GM19025 (cell line): ENCODE measurements at regions not wholly inside any gene's neighbourhood (a gene's known extent, or its start where the extent isn't known, plus 50 kb on each side); places are given as distances from the start of the nearest gene placed in this dataset.

Experiments
- ATAC-seq: cut with Tn5 transposase; IDR thresholded peaks from one replicate; pipeline ENCODE4 v1.9.1; 2021; ENCODE audit warnings: mild to moderate bottlenecking, low read depth, moderate library complexity; ENCODE audit not compliant: unreplicated experiment

DNA sequence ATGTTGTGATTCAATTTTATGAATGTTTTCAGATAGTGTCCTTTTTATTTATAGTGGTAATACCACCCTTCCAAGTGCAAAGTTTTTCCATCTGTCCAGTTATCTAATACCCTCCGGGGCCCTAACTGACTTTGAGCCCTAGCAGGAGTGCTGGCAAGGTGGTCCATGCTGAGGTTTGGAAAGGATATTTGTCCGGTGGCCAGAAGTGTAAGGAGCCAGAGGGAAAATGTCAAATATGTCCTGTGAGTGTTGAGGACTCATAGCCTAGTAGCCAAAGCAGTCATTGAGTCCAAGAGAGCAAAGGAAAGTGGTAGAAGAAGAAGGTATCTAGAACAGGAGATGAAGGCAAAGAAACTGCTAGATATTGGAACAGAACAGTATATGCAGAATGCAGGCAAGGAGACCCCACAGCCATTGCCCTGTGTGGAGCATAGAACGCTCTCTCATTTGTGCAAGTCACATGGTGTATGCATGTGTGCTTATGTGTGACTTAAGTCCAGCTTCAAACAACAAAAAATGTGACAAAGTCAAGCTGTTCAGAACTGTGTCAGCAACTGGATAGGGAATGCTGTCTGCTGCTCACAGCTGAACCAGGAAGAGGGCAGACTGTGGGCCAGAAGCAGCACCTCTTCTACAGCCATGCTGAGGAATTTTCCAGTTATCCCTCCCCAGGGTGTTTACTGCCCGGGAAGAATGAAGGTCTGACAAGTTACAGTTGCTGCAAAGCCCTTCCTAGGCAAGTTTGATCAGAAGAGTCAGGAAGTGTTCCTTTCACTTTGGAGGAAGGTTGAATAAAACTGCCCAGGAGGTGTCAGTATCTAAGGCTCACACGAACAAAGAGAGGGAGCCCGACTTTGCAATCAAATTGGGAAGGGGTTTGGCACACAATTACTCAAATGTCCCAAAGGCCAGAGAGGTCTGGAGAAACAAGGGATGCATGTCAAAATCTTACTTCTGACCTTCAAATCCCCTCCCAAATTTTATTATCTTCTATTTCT, 463.3 kb upstream of the DMAC1 start:
- ATAC-seq, result no peak

DNA sequence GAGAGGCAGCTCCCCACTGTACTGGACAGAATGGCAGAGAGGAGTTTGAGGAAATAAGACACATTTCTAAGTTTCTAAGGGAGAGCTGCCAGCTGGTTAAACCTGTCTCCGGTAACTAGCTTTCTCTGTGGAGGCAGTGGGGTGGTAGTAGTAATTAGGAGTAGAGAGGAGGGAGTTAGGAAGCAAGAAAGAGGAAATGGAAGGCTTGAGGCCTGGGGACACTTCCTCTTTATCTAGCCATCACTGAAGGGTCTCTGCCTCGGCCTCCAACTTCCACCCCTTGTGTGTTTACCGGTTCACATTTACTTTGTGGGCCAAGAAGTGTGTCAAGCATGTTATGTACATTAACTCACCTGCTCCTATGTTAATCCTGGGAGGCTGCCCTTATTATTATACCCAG, 462.2 kb upstream of the DMAC1 start:
- ATAC-seq, result no peak

DNA sequence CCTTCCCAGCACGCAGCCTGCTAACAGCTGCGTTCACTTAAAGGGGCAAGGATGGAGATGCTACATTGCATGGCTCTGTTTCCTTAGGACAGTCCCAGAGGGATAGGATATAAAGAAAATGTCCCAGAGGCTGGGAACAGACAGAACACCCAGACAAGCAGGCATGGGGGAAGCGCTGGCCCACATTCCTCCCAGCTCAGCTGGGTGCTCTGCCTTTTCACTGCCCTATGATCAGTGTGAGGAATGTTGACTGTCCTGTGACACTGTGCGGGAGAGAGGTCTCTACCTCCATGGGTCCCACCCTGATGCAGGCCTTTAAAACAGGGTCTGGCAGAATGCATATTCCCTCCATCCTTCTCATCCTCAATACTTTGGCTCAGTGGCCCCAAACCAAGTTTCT, 459.4 kb upstream of the DMAC1 start:
- no peak for ATAC-seq

DNA sequence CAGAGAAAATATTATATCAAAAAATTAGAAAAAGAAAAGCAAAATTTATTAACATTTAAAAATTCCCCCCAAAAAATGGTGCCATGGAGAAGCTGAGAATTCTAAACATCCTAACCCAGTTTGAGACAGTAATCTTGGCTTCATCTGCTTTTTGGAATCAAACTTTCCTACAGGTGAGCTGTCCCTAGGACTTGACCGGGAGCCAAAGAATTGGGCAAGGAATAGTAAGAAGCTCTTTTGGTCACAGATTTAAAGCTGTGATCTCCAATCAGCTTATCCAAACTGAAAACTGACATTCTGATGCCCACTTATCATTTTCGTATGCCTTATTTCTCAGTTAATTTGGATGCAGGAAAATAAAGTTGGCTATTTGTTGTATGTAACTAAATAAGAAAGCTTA, 457.3 kb upstream of the DMAC1 start:
- ATAC-seq, result no peak

DNA sequence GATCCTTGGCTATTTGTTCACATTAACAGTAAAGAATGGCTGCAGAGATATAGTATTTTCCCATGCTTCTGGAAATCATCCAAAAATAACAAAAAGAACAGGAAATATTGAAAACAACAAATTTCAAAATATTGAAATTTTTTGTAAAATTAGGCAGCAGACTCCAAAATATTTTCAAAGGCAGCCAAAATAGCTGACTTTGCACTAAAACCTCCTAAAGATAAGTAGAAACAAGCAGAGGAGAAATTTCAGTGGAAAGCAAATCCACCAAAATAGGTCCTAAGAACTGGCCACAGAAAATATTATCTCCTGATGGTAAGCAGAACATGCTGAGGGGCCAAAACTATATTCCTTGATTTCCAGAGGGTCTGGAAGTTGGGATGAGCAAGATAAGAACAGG, 456.3 kb upstream of the DMAC1 start:
- ATAC-seq, result no peak

DNA sequence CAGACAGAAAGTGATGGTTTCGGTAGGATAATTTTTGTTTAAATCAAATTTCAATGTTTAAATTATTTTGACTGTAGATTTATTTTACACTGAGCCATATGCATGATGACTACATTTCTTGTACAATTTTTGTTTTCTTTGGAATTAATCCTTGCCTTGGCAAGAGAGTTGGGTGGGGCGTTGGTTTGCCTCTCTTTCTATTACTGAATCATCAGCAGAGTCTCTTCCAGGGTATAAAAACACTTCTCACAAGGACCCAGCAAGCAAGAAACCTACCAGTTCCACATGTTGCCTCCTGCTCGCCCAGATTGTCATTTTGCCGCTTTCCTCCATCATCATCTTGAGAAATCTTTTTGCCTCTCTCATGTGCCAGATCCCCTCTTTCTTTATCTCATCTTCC, 455.0 kb upstream of the DMAC1 start:
- no peak for ATAC-seq

DNA sequence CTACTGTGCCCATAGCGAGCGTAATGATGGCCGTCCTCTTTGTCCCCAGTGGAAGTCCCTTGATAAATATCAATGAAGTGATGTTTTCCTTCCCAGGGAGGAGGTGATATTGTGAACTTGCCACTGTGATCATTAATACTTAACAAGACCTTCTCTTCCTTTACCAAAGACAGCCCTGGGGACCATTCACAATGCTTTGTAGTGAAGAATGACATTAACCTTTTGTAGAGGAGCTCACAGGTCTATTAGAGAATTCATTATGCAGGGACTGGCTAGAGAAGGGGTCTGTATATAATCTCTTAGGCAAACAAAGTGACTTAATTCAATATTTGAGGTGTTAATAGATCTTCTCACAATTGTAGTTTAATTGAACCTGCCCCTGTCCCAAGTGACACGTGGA, 452.9 kb upstream of the DMAC1 start:
- no peak for ATAC-seq

DNA sequence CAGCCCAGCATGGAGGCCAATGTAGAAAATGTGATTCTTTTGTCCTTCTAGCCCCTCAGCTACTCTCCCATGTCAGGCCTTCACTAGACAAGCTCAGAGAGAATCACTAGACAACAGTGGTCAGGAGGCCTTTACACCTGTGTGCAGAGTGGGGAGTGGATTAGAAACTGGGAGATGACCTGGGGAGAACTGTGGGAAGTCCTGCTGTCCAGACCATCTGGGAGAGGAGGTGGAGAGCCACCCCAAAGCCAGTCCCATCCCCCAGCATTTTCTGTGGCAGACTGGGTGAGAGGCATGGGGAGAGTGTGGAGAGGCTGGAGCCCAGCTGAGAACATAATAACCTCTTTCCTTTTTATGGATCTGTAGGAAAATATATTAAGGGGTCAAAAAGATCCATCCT, 452.0 kb upstream of the DMAC1 start:
- no peak for ATAC-seq

DNA sequence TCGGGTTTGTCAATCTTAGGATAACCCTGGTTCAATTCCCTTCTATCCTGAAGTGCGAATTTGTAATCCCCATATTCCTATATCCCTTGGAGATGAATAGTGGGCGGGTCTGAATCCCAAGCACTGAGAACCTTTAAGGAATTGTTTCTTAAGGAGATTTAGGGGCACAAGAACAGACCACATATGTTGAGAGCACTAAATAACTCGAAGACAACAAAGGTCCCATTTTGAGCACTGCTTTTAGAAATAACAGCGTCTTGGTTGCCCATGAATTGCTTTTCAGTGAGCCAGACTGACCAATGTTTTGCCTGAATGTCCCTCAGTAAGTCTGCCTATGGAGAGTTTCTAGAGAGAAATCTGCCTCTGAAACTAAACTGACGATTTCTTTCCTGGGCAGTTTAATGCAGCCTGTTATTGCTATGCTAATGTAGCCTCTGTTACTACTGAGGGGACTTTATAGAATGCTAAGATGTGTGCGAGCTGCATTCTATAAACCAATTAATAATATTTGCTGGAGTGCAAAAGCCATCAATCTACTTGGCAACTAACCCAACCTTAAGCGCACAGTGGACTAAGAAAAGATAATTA, 445.0 kb upstream of the DMAC1 start:
- no peak for ATAC-seq

DNA sequence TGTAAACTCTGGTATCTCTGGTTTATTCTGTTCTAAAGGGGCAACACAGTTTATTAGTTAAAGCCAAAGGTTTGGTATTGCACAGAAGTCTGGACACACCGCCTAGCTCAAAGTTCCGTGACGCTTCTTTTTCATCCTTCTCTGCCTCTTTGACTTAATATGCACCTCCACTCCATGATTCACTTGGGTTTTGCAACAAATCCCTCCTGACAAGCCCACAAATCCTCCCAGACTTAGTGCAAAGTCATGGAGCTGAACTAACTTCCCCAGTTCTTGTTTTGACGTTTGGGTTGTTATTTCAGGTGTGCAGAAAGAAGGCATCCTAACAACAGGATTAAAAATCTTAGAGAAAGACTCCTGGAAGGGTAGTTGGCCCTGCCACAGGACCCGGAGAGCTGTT, 441.6 kb upstream of the DMAC1 start:
- ATAC-seq, result no peak

DNA sequence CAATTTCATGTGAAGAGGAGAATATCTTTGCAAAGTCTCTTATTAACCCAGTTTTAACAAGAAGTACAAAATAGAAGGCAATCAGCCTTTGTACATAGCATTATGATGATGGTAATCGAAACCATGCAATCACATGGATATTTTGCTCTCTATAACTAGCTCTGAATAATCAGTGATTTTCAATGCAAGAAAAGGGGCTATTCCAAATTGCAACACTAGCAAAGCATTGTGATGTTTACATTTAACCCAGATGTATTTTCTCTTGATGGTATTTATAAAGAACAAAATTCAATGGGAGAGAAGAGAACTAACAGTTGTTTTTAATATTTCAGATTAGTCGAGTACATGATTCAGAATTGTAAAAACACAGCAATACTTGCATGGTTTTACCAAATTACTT, 437.5 kb upstream of the DMAC1 start:
- ATAC-seq, result no peak

DNA sequence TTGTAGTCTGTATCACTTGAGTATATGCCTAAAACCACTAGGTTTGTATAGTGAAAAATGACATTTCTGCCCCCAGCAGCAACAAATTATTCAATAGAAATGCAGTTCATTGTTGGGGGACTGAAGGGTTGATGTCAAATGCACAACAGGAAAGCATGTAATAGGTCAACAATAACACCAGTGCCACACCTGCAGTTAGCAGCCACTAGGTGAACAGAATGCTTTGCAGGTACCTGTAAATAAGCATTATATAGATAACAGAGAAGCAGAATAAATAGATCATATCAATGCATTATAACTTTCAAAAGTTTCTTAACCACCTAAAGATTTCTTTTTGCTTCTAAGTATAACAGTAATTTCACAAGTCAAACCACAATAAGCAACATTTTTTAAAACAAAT, 435.9 kb upstream of the DMAC1 start:
- ATAC-seq, result no peak

DNA sequence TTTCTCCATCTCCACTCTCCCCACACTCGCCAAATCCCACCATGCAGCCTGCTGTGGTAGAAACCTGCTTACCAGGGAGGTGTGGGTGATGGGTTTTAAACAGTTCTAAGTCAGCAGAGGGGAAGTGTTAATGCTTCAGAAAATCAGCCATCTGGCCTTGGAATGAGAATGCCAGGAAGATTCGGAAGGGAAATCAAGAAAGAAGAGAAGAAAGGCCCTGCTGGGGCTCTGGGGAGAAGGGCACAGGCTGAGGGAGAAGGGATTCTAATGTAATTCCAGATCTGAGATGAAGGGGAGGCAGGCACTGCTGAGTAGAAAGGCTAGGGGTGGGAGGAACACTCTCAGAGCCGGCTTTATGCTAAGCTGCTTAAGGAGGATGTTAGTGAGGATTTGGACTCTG, 434.7 kb upstream of the DMAC1 start:
- ATAC-seq, result no peak

DNA sequence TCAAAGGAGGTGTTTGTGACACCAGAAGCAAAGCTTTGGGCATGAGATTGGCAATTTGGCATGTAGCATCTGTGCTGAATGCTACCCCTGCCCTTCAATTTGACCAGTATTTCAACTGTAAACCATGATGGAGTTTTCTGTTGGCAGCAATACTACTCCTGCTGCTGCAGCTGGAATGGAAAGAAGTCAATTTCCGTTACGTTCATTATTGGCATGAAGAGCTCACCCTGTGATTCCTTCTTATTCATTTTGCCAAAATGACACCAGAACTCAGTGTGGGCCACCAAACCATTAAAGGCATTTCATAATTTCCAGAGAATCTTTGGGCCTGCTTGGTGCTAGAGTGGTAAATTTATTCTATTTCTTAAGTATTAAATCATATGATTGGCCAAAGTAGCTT, 433.1 kb upstream of the DMAC1 start:
- ATAC-seq, result no peak

DNA sequence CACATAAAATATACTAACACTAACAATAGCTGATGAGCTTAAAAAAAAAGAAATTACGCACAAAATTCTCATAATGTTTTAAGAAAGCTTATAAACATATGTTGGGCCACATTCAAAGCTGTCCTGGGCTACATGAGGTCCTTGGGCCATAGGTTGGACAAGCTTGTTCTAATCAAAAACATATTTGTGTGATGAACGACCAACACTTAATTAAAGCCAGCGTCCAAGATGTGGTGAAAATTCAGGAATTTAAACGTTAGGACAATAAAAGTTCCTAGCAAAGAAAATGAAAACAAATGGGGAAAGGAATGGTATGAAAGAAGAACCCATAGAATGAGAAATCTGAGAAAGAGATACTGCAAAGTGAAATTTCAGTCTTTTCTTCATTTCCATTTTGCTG, 429.6 kb upstream of the DMAC1 start:
- no peak for ATAC-seq

DNA sequence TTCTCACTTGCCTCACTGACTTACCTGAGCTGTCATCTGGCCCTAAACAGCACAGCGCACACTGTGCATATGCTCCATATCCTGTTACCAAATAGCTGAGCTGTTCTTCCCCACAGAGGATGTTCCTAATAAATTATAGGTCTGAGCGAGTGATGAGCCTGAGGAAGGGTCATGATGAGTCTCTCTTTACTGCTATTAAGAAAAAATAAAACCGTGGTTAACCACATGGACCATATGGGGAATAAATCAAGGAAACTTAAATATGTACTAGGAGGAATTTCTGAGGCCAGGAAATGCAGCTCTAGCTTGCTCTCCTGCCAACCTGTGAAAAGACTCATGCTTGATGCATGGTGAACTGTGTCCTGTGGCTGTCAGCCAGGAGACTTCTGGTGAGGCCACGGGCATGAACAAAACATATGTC, 424.8 kb upstream of the DMAC1 start:
- ATAC-seq, result no peak

DNA sequence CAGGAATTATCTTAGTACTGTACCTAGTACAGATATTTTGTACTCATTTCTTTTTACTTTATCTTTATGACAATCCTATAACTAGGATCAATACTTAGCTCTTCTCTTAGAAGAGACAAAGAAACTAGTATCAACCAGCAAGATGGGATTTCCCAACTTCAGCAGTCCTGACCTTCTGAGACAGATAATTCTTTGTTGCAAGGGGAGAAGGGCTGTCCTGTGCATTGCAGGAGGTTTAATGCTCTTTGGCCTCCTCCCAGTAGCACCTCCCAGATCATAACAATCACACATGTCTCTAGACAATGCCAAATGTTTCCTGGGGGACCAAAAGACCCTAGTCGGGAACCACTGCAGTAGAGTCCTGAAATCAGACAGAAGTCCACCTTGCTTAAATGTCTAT, 424.3 kb upstream of the DMAC1 start:
- ATAC-seq, result no peak

DNA sequence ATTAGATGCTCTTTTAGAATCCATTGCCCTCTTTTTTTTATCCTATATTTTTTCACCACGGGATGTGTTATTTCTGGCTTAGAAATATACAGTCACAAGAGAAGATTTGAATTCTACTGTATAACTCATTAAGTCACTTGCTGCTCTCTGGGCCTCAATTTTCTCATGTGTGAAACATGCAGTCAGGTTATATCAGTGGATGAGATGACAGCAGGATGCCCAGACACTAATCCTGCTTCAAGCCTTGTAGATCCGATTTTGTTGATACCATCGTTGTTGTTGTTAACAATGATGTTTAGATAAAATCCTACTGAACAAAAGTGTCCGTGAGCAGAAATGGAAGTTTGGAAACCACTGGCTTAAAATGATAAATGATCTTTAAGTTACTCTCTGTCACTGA, 421.9 kb upstream of the DMAC1 start:
- ATAC-seq, result no peak

DNA sequence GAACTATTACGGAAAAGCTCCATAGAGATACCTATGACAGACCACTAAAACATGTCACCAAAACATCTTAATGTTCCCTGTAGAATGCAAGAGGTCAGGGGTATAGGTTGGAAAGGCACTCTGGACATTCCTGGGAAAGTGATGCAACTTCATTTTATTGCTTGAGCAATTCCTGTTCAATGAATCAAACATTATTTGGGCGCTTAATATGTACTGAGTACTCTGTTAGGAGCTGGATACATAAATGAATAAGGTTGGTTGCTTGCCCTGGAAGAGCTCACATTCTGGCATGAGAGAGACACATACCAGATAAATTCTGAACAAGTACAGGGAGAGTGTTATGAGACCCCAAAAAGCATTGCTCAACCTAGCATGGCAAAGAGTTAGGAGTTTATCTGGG, 408.9 kb upstream of the DMAC1 start:
- ATAC-seq, result no peak

DNA sequence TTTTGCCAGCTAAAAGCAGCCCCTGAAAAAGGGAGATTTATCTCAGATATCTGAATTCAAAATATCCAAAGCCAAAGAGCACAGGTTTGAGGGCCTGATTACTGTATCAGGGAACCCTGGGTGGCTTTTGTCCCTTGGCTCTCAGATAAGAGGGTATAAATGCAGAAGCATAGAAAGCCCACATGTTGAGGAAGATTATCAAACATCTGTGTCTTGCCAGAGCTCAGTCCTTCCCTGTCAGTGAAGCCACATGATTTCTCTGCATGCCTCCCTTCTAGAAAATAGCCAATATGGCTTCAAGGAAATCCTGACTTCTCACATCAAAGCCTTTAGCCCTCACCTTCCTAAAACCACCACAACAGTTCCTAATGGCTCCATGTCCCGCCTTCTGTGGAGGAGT, 408.0 kb upstream of the DMAC1 start:
- no peak for ATAC-seq

DNA sequence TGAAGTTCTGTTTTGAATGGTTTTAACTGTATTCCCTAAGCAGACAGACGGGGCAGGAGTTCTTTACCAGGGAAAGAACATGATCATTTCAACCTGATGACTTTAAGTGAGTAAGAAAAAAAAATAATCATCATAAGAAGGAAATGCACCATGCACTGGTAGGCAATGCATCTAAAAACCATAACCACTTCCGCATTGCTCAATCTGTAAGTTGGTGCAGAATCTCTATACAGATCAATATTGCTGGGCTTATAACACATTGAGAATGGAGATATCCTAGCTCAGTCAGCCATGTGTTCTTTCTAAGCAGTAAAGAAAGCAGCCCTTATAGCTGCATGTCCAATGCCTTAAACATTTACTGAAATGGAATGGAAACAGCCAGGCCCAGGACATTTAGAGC, 407.1 kb upstream of the DMAC1 start:
- no peak for ATAC-seq

DNA sequence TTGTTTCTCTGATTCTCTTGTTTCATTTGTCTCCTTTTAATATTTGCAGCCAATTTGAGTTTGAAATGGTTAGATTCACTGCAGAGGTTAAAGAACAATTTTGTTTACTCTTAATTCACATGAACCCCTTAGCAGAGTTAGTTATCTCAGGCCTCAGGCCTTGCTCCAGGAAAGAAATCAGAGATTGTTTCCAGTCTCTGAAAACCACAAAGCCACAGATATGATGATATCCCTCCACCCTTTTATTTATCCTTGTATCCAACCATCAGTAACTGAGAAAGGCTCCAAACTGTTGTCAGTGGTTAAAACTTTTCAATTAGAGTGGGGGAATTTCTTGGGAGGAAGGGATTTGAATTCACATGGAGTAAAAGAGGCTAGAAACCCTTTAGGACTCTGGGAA, 406.0 kb upstream of the DMAC1 start:
- no peak for ATAC-seq
